ENCODE measurements at regions not wholly inside any gene's neighbourhood (a gene's known extent, or its start where the extent isn't known, plus 50 kb on each side); places are given as distances from the start of the nearest gene placed in this dataset. TPM values are rescaled to one million over a fixed set of nuclear protein-coding genes. Genes with fewer than 3 reads are reported as not detected.

DNA sequence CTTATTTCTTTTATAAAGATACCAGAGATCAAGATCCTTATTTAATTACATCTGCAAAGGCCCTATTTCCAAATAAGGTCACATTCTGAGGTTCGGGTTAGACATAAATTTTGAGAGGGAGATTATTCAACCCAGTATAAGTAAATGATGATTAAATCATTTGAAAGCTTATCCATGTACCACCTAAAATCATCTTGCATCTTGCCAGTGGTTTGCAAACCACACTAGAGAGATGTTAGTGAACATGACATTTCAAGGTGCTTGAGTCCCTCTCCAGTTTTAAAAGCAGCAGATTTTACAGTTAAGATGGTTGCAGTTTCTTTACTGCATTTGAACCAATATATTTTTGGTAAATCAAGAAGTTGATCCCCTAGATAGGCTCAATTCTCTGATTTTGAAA is 49.9 kb upstream of the TMPO start:
- no peak for DNase-seq
- no CpG with 5 or more reads among the region's 1 CpG for WGBS (ENCODE audit: insufficient coverage)
- Histone ChIP-seq H3K27me3 (ENCODE audit: control insufficient read depth in 2 of 2, insufficient read depth in 2 of 2, low read length in 2 of 2) (no peaks in the 10 kb centered on the region), H3K9me3 (replicated peaks in 1 of 2; ENCODE audit: control insufficient read depth in 1 of 2, insufficient read depth in 1 of 2, low read length in 2 of 2) (no peaks in the 10 kb centered on the region), H3K4me2 (replicated peaks; ENCODE audit: extremely low read depth, low read length, poor library complexity, severe bottlenecking) (peak overlapping the region; percentile 18), H3K79me2 (ENCODE audit: insufficient read depth, low read length) (no peaks in the 10 kb centered on the region), H3K4me3 (replicated peaks in 1 of 3; ENCODE audit: low read depth in 2 of 3, low read length in 3 of 3) (peak overlapping the region in 1 of 3 experiments; percentile 15), H3K4me1 (ENCODE audit: control insufficient read depth in 1 of 2, insufficient read depth in 2 of 2, low read length in 2 of 2) (peaks cover 67 to 75% of the 10 kb centered on the region in 2 donors), H3K9ac (ENCODE audit: insufficient read depth, low read length, poor library complexity, severe bottlenecking) (no peak overlapping the region), H2AFZ (ENCODE audit: insufficient read depth, low read depth, low read length, poor library complexity, severe bottlenecking) (peak overlapping the region; percentile 4), H4K20me1 (ENCODE audit: insufficient read depth, low read length) (no peaks in the 10 kb centered on the region), H3K27ac (ENCODE audit: low read depth in 1 of 2, low read length in 2 of 2) (peak overlapping the region in 1 of 2 donors; percentile 81), H3K36me3 (replicated peaks in 1 of 2; ENCODE audit: control insufficient read depth in 1 of 2, insufficient read depth in 2 of 2, low read length in 2 of 2) (no peaks in the 10 kb centered on the region)
- Mint-ChIP-seq H3K27me3 (ENCODE audit: low read depth in 3 of 3) (no peaks in the 10 kb centered on the region), H3K4me1 (peaks cover 76% of the 10 kb centered on the region), H3K4me3 (no peak overlapping the region), H3K9me3 (peaks cover 0 to 4% (median 0%) of the 10 kb centered on the region in 7 donors), H3K27ac (peak overlapping the region; percentile 63 to 98 (median 94)), H3K36me3 (peaks cover 0 to 3% of the 10 kb centered on the region in 2 donors)
- intact Hi-C loops (cut with micrococcal nuclease): loop anchor here in 1 of 2 donors (2.0 to 5.0 kb wide), 2 partner anchors 27 to 38 kb away; no protein-coding TSS in a partner anchor
- no peak for TF ChIP-seq CTCF (IDR thresholded peaks at IDR 0.05)

Small RNA genes in the stretch of these regions (small RNA-seq; reads per million reads assigned to genes)
- not detected for gene AC018659.1 (ENCODE audit: insufficient read length, low read depth)
- not detected for gene MIR4303 (ENCODE audit: insufficient read length, low read depth)
- not detected for gene MIR4495 (ENCODE audit: insufficient read length, low read depth)
- 0.71 reads per million for gene RNU4-41P (ENCODE audit: insufficient read length, low read depth)
- not detected for gene RNU6-36P (ENCODE audit: insufficient read length, low read depth)
